ENCODE measurements at regions not wholly inside any gene's neighbourhood (a gene's known extent, or its start where the extent isn't known, plus 50 kb on each side); places are given as distances from the start of the nearest gene placed in this dataset.

GRCh38 chr1:18541046-18541795 is 60.5 kb downstream of the KLHDC7A start:
- no peaks in the 10 kb centered on the region for H3K9me3 ChIP-seq (ENCODE audit: low read depth, low read length, poor library complexity, severe bottlenecking)
- no peaks in the 10 kb centered on the region for H3K27me3 ChIP-seq (replicated peaks; ENCODE audit: insufficient read depth, low read depth, low read length, poor library complexity)
- intact Hi-C loops (cut with micrococcal nuclease; ENCODE audit: unreplicated experiment), result no loop called here
- DNase-seq (ENCODE audit: low spot score), result no peak
- no TSS peak for BruUV-seq (replicated peaks)
- no peaks in the 10 kb centered on the region for H3K36me3 ChIP-seq (ENCODE audit: insufficient read depth, low read length, poor library complexity, severe bottlenecking)
- POLR2A ChIA-PET (ENCODE audit: low non-redundant PET), result no interaction called here
- H3K27ac ChIP-seq (ENCODE audit: low read depth, low read length, poor library complexity, severe bottlenecking), result no peak overlapping the region
- TF ChIP-seq EZH2 (IDR thresholded peaks at IDR 0.05; ENCODE audit: borderline replicate concordance, low read depth, low read length, poor library complexity, severe bottlenecking) (no peak), CTCF (conservative IDR thresholded peaks at IDR 0.05; ENCODE audit: low read depth, low read length) (no peak)
- no peak overlapping the region for H3K4me3 ChIP-seq (ENCODE audit: low read depth, low read length, poor library complexity, severe bottlenecking)
- CTCF ChIA-PET, result no interaction called here
- no peaks in the 10 kb centered on the region for H3K4me1 ChIP-seq (ENCODE audit: insufficient read depth, low read length, poor library complexity, severe bottlenecking)

- POLR2A ChIA-PET (ENCODE audit: low non-redundant PET), result no interaction called here
- Histone ChIP-seq H3K27me3 (replicated peaks; ENCODE audit: insufficient read depth, low read depth, low read length, poor library complexity) (no peaks in the 10 kb centered on the region), H3K9me3 (ENCODE audit: low read depth, low read length, poor library complexity, severe bottlenecking) (no peaks in the 10 kb centered on the region), H3K27ac (ENCODE audit: low read depth, low read length, poor library complexity, severe bottlenecking) (no peak overlapping the region), H3K36me3 (ENCODE audit: insufficient read depth, low read length, poor library complexity, severe bottlenecking) (no peaks in the 10 kb centered on the region), H3K4me3 (ENCODE audit: low read depth, low read length, poor library complexity, severe bottlenecking) (no peak overlapping the region), H3K4me1 (ENCODE audit: insufficient read depth, low read length, poor library complexity, severe bottlenecking) (no peaks in the 10 kb centered on the region)
- BruUV-seq (replicated peaks), result no TSS peak
- DNase-seq (ENCODE audit: low spot score), result no peak
- intact Hi-C loops (cut with micrococcal nuclease; ENCODE audit: unreplicated experiment), result no loop called here
- CTCF ChIA-PET, result no interaction called here
- TF ChIP-seq CTCF (conservative IDR thresholded peaks at IDR 0.05; ENCODE audit: low read depth, low read length), result no peak
- TF ChIP-seq EZH2 (IDR thresholded peaks at IDR 0.05; ENCODE audit: borderline replicate concordance, low read depth, low read length, poor library complexity, severe bottlenecking), result no peak
Measured at GRCh38 chr1:18542351-18542750, 61.6 kb downstream of the KLHDC7A start.

- TF ChIP-seq CTCF (conservative IDR thresholded peaks at IDR 0.05; ENCODE audit: low read depth, low read length), result no peak
- TF ChIP-seq EZH2 (IDR thresholded peaks at IDR 0.05; ENCODE audit: borderline replicate concordance, low read depth, low read length, poor library complexity, severe bottlenecking), result no peak
- Histone ChIP-seq H3K27ac (ENCODE audit: low read depth, low read length, poor library complexity, severe bottlenecking) (no peak overlapping the region), H3K36me3 (ENCODE audit: insufficient read depth, low read length, poor library complexity, severe bottlenecking) (no peaks in the 10 kb centered on the region), H3K9me3 (ENCODE audit: low read depth, low read length, poor library complexity, severe bottlenecking) (no peaks in the 10 kb centered on the region), H3K27me3 (replicated peaks; ENCODE audit: insufficient read depth, low read depth, low read length, poor library complexity) (no peaks in the 10 kb centered on the region), H3K4me1 (ENCODE audit: insufficient read depth, low read length, poor library complexity, severe bottlenecking) (no peaks in the 10 kb centered on the region), H3K4me3 (ENCODE audit: low read depth, low read length, poor library complexity, severe bottlenecking) (no peak overlapping the region)
- ChIA-PET POLR2A (ENCODE audit: low non-redundant PET) (no interaction called here), CTCF (no interaction called here)
- intact Hi-C loops (cut with micrococcal nuclease; ENCODE audit: unreplicated experiment), result no loop called here
- BruUV-seq (replicated peaks), result no TSS peak
- no peak for DNase-seq (ENCODE audit: low spot score)
Measured at GRCh38 chr1:18546026-18546425, 65.3 kb downstream of the KLHDC7A start.
